OCI-LY3 (cell line): ENCODE measurements at regions not wholly inside any gene's neighbourhood (a gene's known extent, or its start where the extent isn't known, plus 50 kb on each side); places are given as distances from the start of the nearest gene placed in this dataset.

ENCODE experiments used
- EZH2phosphoT487 ChIP-seq: fragments of 200-600 bp; shearing (Covaris generic); IDR thresholded peaks from 2 replicates; pipeline ENCODE4 v1.6.1; 2018; ENCODE audit warnings: antibody characterized with exemption, mixed run types, low read depth
- TF ChIP-seq, protein P1 (sequence below): fragments of 200-600, 300-600 bp; sonication (generic); IDR thresholded peaks from 2 replicates; pipeline ENCODE4 v1.5.1; 2014; ENCODE audit warnings: antibody characterized with exemption, low read length, low read depth

DNA sequence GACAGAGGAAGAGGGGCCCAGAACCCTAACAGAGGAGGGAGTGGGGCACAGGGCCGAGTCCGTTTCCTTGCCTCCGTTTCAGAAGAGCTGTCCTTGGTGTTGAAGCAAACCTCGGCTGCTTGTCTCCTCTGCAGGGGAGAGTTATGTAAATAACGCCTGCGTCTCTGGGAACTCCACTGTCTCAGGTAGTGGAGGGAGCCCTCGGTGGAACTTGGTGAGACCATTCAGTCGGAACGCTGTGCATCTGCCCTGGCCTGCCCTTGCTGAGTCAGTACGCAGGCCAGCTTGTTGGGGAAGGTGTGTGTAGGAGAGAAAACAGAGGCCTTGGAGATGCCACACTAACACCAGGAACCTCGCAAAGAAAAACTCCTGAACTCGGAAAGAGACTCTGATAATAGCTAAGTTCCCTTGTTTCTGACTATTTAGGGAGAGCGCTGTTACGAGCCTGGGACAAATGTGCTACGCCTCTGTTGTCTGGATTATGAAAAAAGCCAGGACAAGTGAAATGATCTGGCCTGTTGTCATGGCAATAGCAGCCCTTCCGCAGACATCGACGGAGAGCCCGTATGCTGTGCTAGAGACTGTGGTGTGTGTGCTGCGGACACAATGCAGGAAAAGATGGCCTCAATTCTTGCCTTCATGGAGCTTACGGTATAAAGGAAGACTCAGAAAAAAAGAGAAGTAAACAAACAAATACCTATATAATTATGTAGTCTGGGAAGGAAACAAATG is 94.6 kb upstream of the AKT3 start:
- TF ChIP-seq, protein P1, sequence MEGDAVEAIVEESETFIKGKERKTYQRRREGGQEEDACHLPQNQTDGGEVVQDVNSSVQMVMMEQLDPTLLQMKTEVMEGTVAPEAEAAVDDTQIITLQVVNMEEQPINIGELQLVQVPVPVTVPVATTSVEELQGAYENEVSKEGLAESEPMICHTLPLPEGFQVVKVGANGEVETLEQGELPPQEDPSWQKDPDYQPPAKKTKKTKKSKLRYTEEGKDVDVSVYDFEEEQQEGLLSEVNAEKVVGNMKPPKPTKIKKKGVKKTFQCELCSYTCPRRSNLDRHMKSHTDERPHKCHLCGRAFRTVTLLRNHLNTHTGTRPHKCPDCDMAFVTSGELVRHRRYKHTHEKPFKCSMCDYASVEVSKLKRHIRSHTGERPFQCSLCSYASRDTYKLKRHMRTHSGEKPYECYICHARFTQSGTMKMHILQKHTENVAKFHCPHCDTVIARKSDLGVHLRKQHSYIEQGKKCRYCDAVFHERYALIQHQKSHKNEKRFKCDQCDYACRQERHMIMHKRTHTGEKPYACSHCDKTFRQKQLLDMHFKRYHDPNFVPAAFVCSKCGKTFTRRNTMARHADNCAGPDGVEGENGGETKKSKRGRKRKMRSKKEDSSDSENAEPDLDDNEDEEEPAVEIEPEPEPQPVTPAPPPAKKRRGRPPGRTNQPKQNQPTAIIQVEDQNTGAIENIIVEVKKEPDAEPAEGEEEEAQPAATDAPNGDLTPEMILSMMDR, result no peak
- TF ChIP-seq EZH2phosphoT487, result no peak
